Activated naive CD8-positive, alpha-beta T cell treated with anti-CD3 and anti-CD28 coated beads, Interleukin-2, amount 50 U/mL, for 24 hours (primary cell): ENCODE measurements at regions not wholly inside any gene's neighbourhood (a gene's known extent, or its start where the extent isn't known, plus 50 kb on each side); places are given as distances from the start of the nearest gene placed in this dataset.

Source experiments
- ATAC-seq: fragments of 150-1000 bp; cut with Tn5 transposase; one replicate; pipeline ENCODE4 v1.10.0; 2021
- DNase-seq: peaks from one replicate; pipeline ENCODE4 v3.0.0; 2021
- H3K27ac Mint-ChIP-seq: one replicate; pipeline ENCODE4 v1.8.0; 2021; ENCODE audit warnings: mild to moderate bottlenecking, mixed read lengths
- H3K27me3 Mint-ChIP-seq: one replicate; pipeline ENCODE4 v1.8.0; 2021; ENCODE audit warnings: mixed read lengths
- H3K36me3 Mint-ChIP-seq: one replicate; pipeline ENCODE4 v1.8.0; 2021; ENCODE audit warnings: low read depth, mixed read lengths
- H3K4me1 Mint-ChIP-seq: one replicate; pipeline ENCODE4 v1.8.0; 2021; ENCODE audit warnings: mixed read lengths
- H3K4me3 Mint-ChIP-seq: one replicate; pipeline ENCODE4 v1.8.0; 2021; ENCODE audit warnings: mild to moderate bottlenecking, moderate library complexity, mixed read lengths
- H3K9me3 Mint-ChIP-seq: one replicate; pipeline ENCODE4 v1.8.0; 2021; ENCODE audit warnings: mixed read lengths

DNA sequence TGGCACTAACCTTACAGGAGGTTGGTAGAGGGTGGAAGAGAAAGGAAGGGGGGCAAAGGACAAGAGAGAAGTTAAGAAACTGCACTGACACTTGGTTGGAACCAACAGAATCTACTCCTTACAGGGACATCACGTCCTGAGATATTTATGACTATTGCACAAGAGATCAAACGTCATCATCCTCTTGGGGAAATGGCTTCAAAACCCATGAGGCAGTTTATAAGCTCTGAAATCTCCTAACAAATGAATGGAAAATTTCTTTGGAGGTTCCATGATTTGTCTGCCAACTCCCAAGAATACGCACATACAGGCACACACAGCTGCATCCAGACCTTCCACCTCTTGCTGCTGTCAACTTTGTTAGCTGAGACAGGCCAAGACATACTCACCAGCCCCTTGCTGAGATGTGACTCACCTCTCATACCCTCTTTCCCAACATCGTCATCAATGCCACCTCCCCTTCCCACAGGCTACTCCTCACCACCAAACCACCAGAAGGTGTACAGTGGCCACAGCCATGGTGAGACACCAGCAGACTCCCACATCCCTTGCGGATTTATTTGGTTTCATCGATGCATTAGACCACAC is 135.5 kb downstream of the SETD4 start:
- ATAC-seq (peak; percentile 60), DNase-seq (peak; percentile 12)
- Mint-ChIP-seq H3K27ac (no peak overlapping the region), H3K27me3 (peaks cover 14% of the 10 kb centered on the region), H3K36me3 (no peaks in the 10 kb centered on the region), H3K4me1 (no peaks in the 10 kb centered on the region), H3K4me3 (no peak overlapping the region), H3K9me3 (no peaks in the 10 kb centered on the region)

DNA sequence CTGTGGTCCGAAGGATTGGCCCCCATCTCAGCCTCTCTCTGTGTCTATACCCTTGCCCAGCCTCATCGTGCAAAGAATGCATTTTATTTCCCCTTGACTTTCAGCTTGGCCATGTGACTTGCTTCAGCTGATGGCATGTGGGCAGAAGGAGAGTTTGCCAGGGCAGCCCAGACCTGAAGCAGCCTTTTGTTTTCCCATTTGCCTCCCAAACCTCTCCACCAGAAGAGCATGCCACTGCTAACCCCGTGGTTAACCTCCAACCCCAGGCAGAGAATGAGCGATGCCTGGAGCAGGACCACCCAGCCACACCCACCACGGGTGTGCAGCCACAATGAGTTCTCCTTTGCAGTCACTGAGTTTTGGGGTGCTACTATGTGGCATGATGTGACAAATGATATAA is 136.4 kb downstream of the SETD4 start:
- DNase-seq (no peak), ATAC-seq (no peak)
- Mint-ChIP-seq H3K27ac (no peak overlapping the region), H3K9me3 (no peaks in the 10 kb centered on the region), H3K36me3 (no peaks in the 10 kb centered on the region), H3K4me3 (no peak overlapping the region), H3K27me3 (peaks cover 17% of the 10 kb centered on the region), H3K4me1 (no peaks in the 10 kb centered on the region)

DNA sequence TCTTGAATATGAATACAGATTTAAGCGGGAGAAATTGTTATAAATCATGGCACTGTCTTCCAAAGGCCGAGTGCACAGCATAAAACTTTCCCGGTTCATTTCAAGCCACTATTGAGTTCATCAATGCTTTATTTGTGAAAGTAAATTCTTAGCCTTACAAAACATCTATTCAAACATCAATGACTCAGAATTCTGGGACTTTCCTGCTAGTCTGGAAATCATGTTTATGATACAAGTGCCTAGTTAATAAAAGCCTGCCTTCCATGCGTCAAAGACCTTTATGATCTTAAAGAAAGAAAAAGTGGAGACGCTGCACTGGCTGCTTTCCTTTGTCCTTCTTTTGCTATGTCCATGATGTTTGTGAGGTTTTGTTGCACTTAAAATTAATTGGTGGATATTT is 137.7 kb downstream of the SETD4 start:
- peaks cover 17% of the 10 kb centered on the region for H3K27me3 Mint-ChIP-seq
- H3K36me3 Mint-ChIP-seq = no peaks in the 10 kb centered on the region

GRCh38 chr21:35921471-35921870 is 138.9 kb downstream of the SETD4 start:
- Mint-ChIP-seq H3K36me3 (no peaks in the 10 kb centered on the region), H3K27me3 (peaks cover 17% of the 10 kb centered on the region), H3K9me3 (no peaks in the 10 kb centered on the region), H3K4me3 (no peak overlapping the region), H3K27ac (no peak overlapping the region), H3K4me1 (no peaks in the 10 kb centered on the region)
- DNase-seq = no peak
- no peak for ATAC-seq

More for the DNA sequence above, 137.7 kb downstream of the SETD4 start:
- Mint-ChIP-seq H3K4me3 (no peak overlapping the region), H3K4me1 (no peaks in the 10 kb centered on the region), H3K27ac (no peak overlapping the region), H3K9me3 (no peaks in the 10 kb centered on the region)
- ATAC-seq = no peak
- DNase-seq = no peak

DNA sequence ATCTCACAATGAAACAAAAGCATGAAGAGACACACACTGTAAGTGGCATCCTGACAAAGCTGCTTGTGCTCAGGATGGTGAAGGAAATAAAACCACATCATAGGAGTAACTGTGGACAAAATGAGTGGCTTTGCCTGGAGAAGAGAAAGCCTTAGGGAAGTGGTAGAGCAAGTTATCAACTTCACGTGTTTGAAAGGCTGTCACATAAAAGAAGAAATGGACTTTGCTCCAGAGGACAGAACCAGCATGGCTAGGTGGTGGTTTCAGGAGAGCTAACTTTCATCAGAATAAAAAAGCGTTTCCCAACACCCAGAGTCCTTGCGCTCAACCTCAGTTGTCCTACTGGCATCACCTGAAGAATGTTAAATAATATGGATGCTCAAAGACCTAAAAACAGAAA is 139.9 kb downstream of the SETD4 start:
- DNase-seq (no peak), ATAC-seq (no peak)
- Mint-ChIP-seq H3K27me3 (peaks cover 16% of the 10 kb centered on the region), H3K27ac (no peak overlapping the region), H3K36me3 (no peaks in the 10 kb centered on the region), H3K4me1 (no peaks in the 10 kb centered on the region), H3K4me3 (no peak overlapping the region), H3K9me3 (peaks cover 7% of the 10 kb centered on the region)

DNA sequence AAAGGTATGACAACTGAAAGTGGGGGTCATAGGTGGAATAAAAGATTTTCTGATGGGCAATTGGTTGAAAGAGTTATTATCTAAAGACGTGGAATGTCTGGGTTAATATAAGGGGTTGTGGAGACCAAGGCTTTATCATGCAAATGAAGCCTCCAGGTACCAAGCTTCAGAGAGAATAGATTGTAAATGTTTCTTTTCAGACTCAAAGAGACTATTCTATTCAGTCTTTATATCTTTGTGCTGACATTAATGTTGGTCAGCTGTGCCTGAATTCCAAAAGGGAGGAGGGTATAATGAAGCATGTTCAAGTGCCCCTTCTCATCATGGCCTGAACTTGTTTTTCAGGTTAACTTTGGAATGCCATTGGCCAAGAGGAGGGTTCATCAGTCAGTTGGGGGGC is 145.3 kb downstream of the SETD4 start:
- no peaks in the 10 kb centered on the region for H3K36me3 Mint-ChIP-seq
- no peak for DNase-seq
- H3K4me1 Mint-ChIP-seq = no peaks in the 10 kb centered on the region
- no peak overlapping the region for H3K27ac Mint-ChIP-seq
- no peak for ATAC-seq
- H3K4me3 Mint-ChIP-seq = no peak overlapping the region
- H3K9me3 Mint-ChIP-seq = peaks cover 7% of the 10 kb centered on the region
- H3K27me3 Mint-ChIP-seq = peaks cover 8% of the 10 kb centered on the region

DNA sequence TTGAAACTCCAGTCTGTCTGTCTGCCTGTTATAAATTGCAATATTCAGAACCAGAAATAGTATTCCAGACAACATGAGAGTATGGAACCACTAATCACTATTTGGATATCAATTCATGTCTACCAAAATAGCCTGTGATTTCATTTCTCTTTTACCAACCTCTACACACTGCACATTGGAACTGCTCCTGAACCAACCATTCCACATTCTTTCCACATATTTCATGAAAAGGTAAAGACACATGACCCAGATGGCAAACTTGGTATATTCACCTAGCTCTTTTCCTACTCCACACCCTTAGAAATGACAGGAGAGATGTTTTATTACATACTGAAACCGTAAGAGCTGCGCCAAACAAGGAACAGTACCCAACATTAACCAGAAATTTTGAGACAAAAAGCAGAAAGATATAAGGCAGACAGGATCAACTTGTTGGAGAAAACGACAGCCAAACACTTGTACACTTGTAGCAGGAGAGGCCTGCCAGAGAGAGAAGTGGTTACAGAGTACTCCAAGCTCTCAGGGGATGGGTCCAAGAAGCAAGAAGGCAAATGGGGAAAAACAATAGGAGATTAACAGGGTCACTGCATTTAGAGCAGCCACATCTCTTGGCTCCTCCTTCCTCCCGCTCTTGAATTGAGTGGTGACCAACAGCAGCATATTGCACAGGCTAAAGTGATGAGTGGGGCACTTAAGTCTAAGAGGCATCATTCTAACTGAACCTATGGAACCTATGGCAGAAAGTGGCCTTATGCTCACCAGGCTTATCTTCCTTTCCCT is 148.7 kb downstream of the SETD4 start:
- Mint-ChIP-seq H3K9me3 (peaks cover 7% of the 10 kb centered on the region), H3K36me3 (no peaks in the 10 kb centered on the region), H3K27ac (no peak overlapping the region), H3K27me3 (peaks cover 6% of the 10 kb centered on the region), H3K4me3 (no peak overlapping the region), H3K4me1 (no peaks in the 10 kb centered on the region)
- no peak for DNase-seq
- no peak for ATAC-seq

DNA sequence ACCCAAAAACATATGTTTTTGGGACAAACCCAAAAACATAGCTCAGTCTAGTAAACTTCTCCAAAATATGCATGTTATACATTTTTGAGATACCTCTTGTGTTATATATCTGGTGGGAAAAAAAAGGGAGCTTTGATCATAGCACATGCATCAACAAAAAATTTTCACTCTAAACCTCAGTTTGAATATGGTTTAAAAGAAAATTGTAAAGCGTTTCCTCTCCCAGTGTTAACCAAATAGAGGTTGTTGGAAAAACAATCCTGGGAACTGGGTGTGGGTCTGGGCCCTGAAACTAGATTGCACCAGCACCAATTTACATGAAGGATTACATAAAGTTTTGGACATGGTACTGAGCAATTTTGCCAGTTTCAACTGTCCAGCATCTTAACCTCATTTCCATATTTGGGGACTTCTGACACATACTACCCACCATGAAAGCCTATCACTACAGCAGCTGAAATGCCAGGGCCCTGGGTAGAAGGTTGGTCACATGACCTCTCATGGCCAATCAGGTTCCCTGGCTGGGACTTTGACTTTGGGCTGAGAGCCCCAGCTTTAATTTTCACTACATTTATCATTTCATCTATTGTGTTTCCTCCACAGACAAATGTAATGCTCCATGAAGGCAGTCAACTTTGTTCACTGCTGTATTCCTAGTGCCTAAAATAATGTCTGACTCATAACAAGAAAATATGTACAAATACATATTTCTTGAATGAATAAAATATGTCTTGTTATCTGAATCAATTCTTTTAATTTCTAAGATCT is 150.7 kb downstream of the SETD4 start:
- DNase-seq (no peak), ATAC-seq (no peak)
- no peak overlapping the region for H3K27ac Mint-ChIP-seq
- no peaks in the 10 kb centered on the region for H3K36me3 Mint-ChIP-seq
- H3K4me1 Mint-ChIP-seq = no peaks in the 10 kb centered on the region
- H3K27me3 Mint-ChIP-seq = peaks cover 6% of the 10 kb centered on the region
- no peak overlapping the region for H3K4me3 Mint-ChIP-seq
- no peaks in the 10 kb centered on the region for H3K9me3 Mint-ChIP-seq

DNA sequence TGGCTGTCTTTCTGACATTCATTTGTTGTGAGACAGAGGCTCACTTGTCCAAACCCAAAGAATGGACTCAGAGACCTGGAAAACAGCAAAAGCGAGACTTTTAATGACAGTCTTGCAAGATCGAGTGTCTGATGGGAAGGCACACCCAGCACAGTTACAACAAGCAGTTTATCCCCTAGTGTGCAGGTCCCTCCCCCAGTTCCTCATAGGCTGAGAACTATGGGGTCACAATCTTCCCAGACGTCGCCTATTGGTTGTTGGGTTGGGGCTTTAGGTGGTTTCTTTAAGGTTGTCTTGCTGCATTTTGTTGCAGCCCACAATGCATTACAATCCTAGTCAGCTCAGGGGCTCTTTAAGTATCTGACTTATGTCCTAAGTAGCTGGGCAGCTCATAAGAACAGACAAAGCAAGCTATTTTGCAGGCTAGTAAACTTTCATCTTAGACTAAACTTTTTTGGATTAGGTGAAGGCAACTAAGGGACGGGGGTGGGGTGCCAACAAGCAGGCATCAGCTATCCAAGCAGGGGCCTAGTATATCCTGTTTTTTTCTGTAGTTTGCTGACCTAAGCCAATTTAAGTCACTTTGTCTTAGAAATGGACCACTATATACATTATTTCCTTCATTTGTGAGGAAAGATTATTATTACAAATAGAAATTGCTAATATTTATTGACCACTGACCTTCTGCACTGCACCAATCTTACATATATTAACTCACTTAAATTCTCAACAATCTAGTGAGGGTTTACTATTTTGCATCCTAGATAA is 151.8 kb downstream of the SETD4 start:
- peaks cover 12% of the 10 kb centered on the region for H3K27me3 Mint-ChIP-seq
- no peaks in the 10 kb centered on the region for H3K4me1 Mint-ChIP-seq
- no peak overlapping the region for H3K4me3 Mint-ChIP-seq
- no peak overlapping the region for H3K27ac Mint-ChIP-seq
- ATAC-seq (no peak), DNase-seq (no peak)
- H3K36me3 Mint-ChIP-seq = no peaks in the 10 kb centered on the region
- no peaks in the 10 kb centered on the region for H3K9me3 Mint-ChIP-seq

DNA sequence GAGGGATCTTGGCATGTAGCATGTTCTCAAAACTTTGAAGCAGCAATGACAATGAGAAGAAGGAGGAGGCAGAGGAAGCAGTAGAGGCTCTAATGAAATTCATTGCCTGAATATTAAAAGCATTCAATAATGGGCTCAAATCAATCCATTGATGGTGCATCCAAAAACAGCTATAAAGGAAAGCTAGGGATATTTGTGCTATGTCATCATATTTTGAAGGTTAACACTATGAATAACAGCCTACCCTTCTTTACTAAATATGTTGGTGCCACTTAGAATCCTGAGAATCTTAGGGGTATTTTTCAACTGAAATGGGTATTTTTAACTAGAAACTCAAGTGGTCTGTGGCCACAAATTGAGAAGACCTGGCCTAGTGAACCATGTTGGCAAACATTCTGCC is 153.7 kb downstream of the SETD4 start:
- H3K4me1 Mint-ChIP-seq = no peaks in the 10 kb centered on the region
- peaks cover 19% of the 10 kb centered on the region for H3K27me3 Mint-ChIP-seq
- no peak overlapping the region for H3K27ac Mint-ChIP-seq
- no peaks in the 10 kb centered on the region for H3K9me3 Mint-ChIP-seq
- DNase-seq (no peak), ATAC-seq (no peak)
- no peak overlapping the region for H3K4me3 Mint-ChIP-seq
- H3K36me3 Mint-ChIP-seq = no peaks in the 10 kb centered on the region

GRCh38 chr21:35905963-35906345 is 154.4 kb downstream of the SETD4 start:
- peaks cover 19% of the 10 kb centered on the region for H3K27me3 Mint-ChIP-seq
- ATAC-seq (no peak), DNase-seq (no peak)
- no peaks in the 10 kb centered on the region for H3K4me1 Mint-ChIP-seq
- no peak overlapping the region for H3K27ac Mint-ChIP-seq
- no peak overlapping the region for H3K4me3 Mint-ChIP-seq
- no peaks in the 10 kb centered on the region for H3K36me3 Mint-ChIP-seq
- no peaks in the 10 kb centered on the region for H3K9me3 Mint-ChIP-seq

- ATAC-seq = no peak
- peaks cover 23% of the 10 kb centered on the region for H3K27me3 Mint-ChIP-seq
- H3K9me3 Mint-ChIP-seq = no peaks in the 10 kb centered on the region
- no peak overlapping the region for H3K4me3 Mint-ChIP-seq
- no peak overlapping the region for H3K27ac Mint-ChIP-seq
- no peak for DNase-seq
- no peaks in the 10 kb centered on the region for H3K36me3 Mint-ChIP-seq
- H3K4me1 Mint-ChIP-seq = no peaks in the 10 kb centered on the region
Observed at GRCh38 chr21:35905096-35905962, 155.0 kb downstream of the SETD4 start.

- ATAC-seq = no peak
- Mint-ChIP-seq H3K36me3 (no peaks in the 10 kb centered on the region), H3K4me3 (no peak overlapping the region), H3K9me3 (no peaks in the 10 kb centered on the region), H3K4me1 (no peaks in the 10 kb centered on the region), H3K27me3 (peaks cover 27% of the 10 kb centered on the region), H3K27ac (no peak overlapping the region)
- DNase-seq = no peak
Observed at GRCh38 chr21:35900539-35900938, 159.8 kb downstream of the SETD4 start.

DNA sequence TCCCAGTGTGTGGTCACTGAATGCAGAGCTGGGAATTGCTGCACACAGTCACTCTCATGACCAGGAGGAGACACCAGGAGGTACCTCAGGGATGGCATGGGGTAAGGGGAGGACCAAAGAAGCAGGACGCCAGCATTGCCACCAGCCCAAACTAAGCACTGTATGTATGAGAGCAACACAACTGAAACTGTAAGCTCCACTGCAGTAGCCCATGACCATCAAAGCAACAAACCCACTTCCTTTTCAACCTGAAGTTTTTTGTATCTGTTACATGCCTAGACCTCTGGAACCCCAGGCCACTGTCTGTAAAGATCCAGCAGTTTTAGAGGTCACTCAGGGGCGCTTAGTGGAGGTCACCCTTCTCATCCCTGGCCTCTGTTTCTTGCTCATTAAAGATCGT is 164.3 kb downstream of the SETD4 start:
- DNase-seq = no peak
- peaks cover 10% of the 10 kb centered on the region for H3K27me3 Mint-ChIP-seq
- no peaks in the 10 kb centered on the region for H3K36me3 Mint-ChIP-seq
- H3K27ac Mint-ChIP-seq = no peak overlapping the region
- H3K4me1 Mint-ChIP-seq = no peaks in the 10 kb centered on the region
- H3K4me3 Mint-ChIP-seq = no peak overlapping the region
- ATAC-seq = no peak
- H3K9me3 Mint-ChIP-seq = no peaks in the 10 kb centered on the region
